Omental fat pad (tissue), 3 donors: ENCODE measurements at regions not wholly inside any gene's neighbourhood (a gene's known extent, or its start where the extent isn't known, plus 50 kb on each side); places are given as distances from the start of the nearest gene placed in this dataset.

Experiments used
- ATAC-seq: fragments of 150-250 bp; one replicate; pipeline ENCODE4 v1.9.1; 2016; ENCODE audit warnings: mild to moderate bottlenecking, moderate library complexity; ENCODE audit not compliant: low FRiP score
- DNase-seq: peaks from one replicate; pipeline ENCODE4 v3.0.0-alpha.2; 2019; ENCODE audit warnings: low spot score
- TF ChIP-seq, protein P1 (sequence below), 3 donors: fragments of 450-650 bp; IDR thresholded peaks; one replicate each; pipeline ENCODE4 v1.5.1; 2016 to 2017; ENCODE audit warnings: antibody characterized with exemption in 3 of 3, mild to moderate bottlenecking in 3 of 3, moderate library complexity in 2 of 3

DNA sequence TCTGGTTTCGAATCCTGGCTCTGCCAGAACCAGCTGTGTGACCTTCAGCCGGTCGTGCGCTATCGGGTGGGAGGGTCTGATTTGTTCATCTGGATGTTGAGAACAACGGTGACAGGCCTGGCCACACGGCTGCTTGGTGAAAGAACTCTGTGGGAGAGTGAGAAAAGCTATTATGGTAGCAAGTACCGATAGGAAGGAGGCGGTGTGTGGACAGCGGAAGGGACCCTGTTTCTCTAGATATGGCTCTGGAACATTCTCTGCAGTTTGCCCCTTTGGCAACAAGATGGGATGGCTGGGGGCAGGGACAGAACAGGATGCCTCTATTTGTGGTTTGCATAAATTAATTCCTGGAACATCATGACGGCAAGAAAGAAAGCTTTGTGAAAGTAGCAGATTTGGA is 347.3 kb downstream of the AACS start:
- ATAC-seq, result no peak
- TF ChIP-seq, protein P1, sequence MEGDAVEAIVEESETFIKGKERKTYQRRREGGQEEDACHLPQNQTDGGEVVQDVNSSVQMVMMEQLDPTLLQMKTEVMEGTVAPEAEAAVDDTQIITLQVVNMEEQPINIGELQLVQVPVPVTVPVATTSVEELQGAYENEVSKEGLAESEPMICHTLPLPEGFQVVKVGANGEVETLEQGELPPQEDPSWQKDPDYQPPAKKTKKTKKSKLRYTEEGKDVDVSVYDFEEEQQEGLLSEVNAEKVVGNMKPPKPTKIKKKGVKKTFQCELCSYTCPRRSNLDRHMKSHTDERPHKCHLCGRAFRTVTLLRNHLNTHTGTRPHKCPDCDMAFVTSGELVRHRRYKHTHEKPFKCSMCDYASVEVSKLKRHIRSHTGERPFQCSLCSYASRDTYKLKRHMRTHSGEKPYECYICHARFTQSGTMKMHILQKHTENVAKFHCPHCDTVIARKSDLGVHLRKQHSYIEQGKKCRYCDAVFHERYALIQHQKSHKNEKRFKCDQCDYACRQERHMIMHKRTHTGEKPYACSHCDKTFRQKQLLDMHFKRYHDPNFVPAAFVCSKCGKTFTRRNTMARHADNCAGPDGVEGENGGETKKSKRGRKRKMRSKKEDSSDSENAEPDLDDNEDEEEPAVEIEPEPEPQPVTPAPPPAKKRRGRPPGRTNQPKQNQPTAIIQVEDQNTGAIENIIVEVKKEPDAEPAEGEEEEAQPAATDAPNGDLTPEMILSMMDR (IDR thresholded peaks at IDR 0.05), result no peak
- no peak for DNase-seq

GRCh38 chr12:125417446-125417845 is 352.2 kb downstream of the AACS start:
- DNase-seq (no peak), ATAC-seq (no peak)
- TF ChIP-seq, protein P1 (IDR thresholded peaks at IDR 0.05), result no peak

DNA sequence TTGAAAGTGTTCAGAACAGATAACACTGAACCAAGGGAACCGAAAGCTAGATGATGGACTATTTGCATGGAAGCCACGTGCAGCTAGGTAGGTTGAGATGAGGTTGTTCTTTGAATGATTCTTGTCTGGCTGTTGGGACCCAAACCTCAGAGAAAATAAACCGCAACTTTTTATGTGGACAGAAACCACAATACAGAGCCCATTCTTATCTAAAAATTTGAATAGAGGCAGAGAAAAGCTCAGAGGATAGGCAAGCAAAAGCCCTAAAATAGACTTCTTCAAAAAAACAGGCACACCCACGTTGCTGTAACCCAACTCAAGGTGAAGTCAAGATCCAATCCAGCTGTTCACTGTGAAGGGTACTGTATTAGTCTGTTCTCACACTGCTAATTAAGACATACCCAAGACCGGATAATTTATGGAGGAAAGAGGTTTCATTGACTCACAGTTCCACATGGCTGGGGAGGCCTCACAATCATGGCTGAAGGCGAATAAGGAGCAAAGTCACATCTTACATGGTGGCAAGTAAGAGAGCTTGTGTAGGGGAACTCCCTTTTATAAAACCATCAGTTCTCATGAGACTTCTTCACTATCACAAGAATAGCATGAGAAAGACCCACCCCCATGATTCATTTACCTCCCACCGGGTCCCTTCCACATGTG is 353.8 kb downstream of the AACS start:
- TF ChIP-seq, protein P1 (IDR thresholded peaks at IDR 0.05), result no peak
- no peak for ATAC-seq
- no peak for DNase-seq

GRCh38 chr12:125424909-125425308 is 359.7 kb downstream of the AACS start:
- TF ChIP-seq, protein P1 (IDR thresholded peaks at IDR 0.05), result no peak
- DNase-seq, result no peak
- no peak for ATAC-seq

GRCh38 chr12:125431516-125431915 is 366.3 kb downstream of the AACS start:
- DNase-seq (no peak), ATAC-seq (no peak)
- TF ChIP-seq, protein P1 (IDR thresholded peaks at IDR 0.05), result no peak

GRCh38 chr12:125434131-125434530 is 368.9 kb downstream of the AACS start:
- no peak for DNase-seq

More at GRCh38 chr12:125434131-125434530, 368.9 kb downstream of the AACS start:
- no peak for ATAC-seq
- TF ChIP-seq, protein P1 (IDR thresholded peaks at IDR 0.05), result no peak
